ENCODE measurements at regions not wholly inside any gene's neighbourhood (a gene's known extent, or its start where the extent isn't known, plus 50 kb on each side); places are given as distances from the start of the nearest gene placed in this dataset.
"Not testable (repeated sequence)": the region's sequence is repeated elsewhere in the genome, so short reads cannot be mapped to it uniquely, and the experiment has no call there.

- TF ChIP-seq POLR2A, CTCF (IDR thresholded peaks at IDR 0.05): not testable (repeated sequence)
These were observed 68.7 kb upstream of the ARSJ start for GRCh38 chr4:114048154-114048553.

All from esophagus squamous epithelium (tissue), 4 donors.